ENCODE measurements at regions not wholly inside any gene's neighbourhood (a gene's known extent, or its start where the extent isn't known, plus 50 kb on each side); places are given as distances from the start of the nearest gene placed in this dataset.
"Not testable (repeated sequence)": the region's sequence is repeated elsewhere in the genome, so short reads cannot be mapped to it uniquely, and the experiment has no call there.

DNA sequence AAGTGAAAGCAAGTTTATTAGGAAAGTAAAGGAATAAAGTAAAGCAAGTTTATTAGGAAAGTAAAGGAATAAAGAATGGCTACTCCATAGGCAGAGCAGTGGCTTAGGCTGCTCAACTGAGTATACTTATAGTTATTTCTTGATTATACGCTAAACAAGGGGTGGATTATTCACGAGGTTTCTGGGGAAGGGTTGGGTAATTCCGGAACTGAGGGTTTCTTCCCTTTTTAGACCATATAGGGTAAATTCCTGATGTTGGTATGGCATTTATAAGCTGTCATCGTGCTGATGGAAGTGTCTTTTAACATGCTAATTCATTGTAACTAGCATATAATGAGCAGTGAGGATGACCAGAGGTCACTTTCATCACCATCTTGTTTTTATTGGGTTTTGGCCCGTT, 194.3 kb downstream of the DLEU7 start:
- Histone ChIP-seq H3K27ac (ENCODE audit: low read depth, low read length) (no peak overlapping the region), H3K9ac (ENCODE audit: low read depth in 1 of 3, low read length in 3 of 3) (no peak overlapping the region), H3K36me3 (ENCODE audit: control insufficient read depth in 3 of 3, insufficient read depth in 3 of 3, low read length in 3 of 3) (no peaks in the 10 kb centered on the region), H3K9me3 (ENCODE audit: control insufficient read depth in 3 of 3, low read length in 3 of 3) (no peaks in the 10 kb centered on the region), H3K27me3 (ENCODE audit: control insufficient read depth in 3 of 3, insufficient read depth in 3 of 3, low read length in 3 of 3) (no peaks in the 10 kb centered on the region), H3K4me1 (ENCODE audit: control insufficient read depth in 3 of 3, insufficient read depth in 3 of 3, low read length in 3 of 3) (peaks cover 0 to 9% (median 8%) of the 10 kb centered on the region in 3 donors), H3K4me3 (ENCODE audit: low read length in 3 of 3) (no peak overlapping the region)

DNA sequence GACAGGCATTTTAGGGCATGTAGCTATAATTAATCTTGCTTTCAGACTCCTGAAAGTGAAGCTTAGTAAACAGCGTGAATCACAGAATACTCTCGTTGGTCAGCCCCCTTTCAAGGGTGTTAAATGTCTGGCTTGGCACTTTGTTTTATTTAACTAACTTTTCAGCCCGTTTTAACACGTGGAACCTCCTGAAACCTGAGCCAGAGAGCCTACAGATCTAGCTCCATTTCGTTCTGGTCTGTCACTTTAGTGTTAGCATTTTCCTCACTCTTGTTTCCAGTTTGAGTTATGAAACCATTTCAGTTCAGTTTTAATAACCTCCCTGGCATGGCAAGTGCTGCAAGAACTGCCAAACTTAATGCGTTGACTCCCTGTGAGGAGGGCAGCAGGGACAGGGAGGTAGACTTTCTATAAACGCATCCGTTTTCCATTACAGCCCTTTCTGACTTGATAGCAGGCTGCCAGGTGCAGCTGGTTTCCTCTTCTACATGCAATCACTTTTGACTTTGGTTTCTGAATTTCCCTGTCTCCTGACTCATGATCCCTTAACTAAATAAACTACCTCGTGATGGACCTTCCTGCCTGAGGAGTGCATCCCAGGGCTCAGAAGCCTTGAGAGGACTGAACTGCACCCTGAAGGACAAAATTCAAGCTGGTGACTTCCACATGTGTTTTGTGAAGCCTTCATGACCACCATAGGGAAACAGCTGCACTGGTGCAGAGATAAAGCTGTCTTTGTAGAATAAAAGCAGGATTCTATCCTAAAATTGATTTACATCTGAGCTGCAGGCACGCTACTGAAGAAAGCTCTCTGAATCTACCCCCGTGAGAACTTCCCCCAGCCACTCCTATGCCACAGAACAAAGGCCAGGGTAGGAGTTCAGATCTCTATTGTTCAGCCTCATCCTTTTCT, 192.6 kb downstream of the DLEU7 start:
- Histone ChIP-seq H3K9ac (ENCODE audit: low read depth in 1 of 3, low read length in 3 of 3) (no peak overlapping the region), H3K27me3 (ENCODE audit: control insufficient read depth in 3 of 3, insufficient read depth in 3 of 3, low read length in 3 of 3) (no peaks in the 10 kb centered on the region), H3K36me3 (ENCODE audit: control insufficient read depth in 3 of 3, insufficient read depth in 3 of 3, low read length in 3 of 3) (no peaks in the 10 kb centered on the region), H3K4me1 (ENCODE audit: control insufficient read depth in 3 of 3, insufficient read depth in 3 of 3, low read length in 3 of 3) (peaks cover 0 to 9% (median 8%) of the 10 kb centered on the region in 3 donors), H3K4me3 (ENCODE audit: low read length in 3 of 3) (no peak overlapping the region), H3K27ac (ENCODE audit: low read depth, low read length) (no peak overlapping the region), H3K9me3 (ENCODE audit: control insufficient read depth in 3 of 3, low read length in 3 of 3) (no peaks in the 10 kb centered on the region)

DNA sequence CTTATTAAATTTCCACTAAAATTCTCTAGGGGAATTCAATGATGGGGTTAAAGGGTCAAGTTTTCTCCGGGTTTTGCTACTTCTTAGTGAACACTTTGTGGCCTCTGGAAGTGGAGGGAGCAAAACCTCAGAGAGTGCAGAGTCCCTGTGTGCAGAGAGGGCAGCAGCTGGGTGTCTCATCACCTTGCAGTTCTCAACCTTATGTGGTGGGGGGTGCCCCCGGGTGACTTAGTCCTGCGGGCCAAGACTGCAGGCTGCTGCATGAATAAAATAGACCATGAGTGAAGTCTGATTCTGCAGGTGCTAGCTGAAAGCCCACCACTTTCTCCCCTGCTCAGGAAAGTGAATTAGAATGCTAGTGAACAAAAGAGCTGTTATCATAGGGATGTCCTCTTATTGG, 191.6 kb downstream of the DLEU7 start:
- no peak overlapping the region for H3K27ac ChIP-seq (ENCODE audit: low read depth, low read length)
- peaks cover 0 to 9% (median 8%) of the 10 kb centered on the region in 3 donors for H3K4me1 ChIP-seq (ENCODE audit: control insufficient read depth in 3 of 3, insufficient read depth in 3 of 3, low read length in 3 of 3)
- no peak overlapping the region for H3K4me3 ChIP-seq (ENCODE audit: low read length in 3 of 3)
- H3K27me3 ChIP-seq (ENCODE audit: control insufficient read depth in 3 of 3, insufficient read depth in 3 of 3, low read length in 3 of 3), result no peaks in the 10 kb centered on the region
- H3K36me3 ChIP-seq (ENCODE audit: control insufficient read depth in 3 of 3, insufficient read depth in 3 of 3, low read length in 3 of 3), result no peaks in the 10 kb centered on the region
- no peak overlapping the region for H3K9ac ChIP-seq (ENCODE audit: low read depth in 1 of 3, low read length in 3 of 3)
- no peaks in the 10 kb centered on the region for H3K9me3 ChIP-seq (ENCODE audit: control insufficient read depth in 3 of 3, low read length in 3 of 3)

DNA sequence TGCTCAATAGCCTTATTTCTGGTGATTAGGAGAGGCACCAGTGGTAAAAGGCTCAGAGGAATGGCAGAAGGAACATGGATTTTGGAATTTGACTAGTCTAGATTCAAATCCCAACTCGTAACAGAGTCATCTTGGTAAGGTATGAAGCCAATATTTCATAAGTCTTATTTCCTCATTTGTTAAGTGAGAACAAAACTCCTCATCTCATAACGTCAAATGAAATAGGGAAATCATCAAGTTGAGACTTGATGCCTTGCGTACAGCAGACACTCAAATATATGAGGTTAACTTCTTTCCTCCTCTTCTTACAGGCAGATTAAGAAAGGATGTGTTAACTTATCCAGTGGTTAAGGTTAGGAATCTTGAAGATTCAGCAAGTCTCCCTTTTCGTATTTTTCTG, 189.2 kb downstream of the DLEU7 start:
- H3K4me1 ChIP-seq (ENCODE audit: control insufficient read depth in 3 of 3, insufficient read depth in 3 of 3, low read length in 3 of 3), result peaks cover 0 to 9% (median 8%) of the 10 kb centered on the region in 3 donors
- H3K36me3 ChIP-seq (ENCODE audit: control insufficient read depth in 3 of 3, insufficient read depth in 3 of 3, low read length in 3 of 3), result no peaks in the 10 kb centered on the region
- no peak overlapping the region for H3K4me3 ChIP-seq (ENCODE audit: low read length in 3 of 3)
- no peak overlapping the region for H3K9ac ChIP-seq (ENCODE audit: low read depth in 1 of 3, low read length in 3 of 3)
- no peaks in the 10 kb centered on the region for H3K27me3 ChIP-seq (ENCODE audit: control insufficient read depth in 3 of 3, insufficient read depth in 3 of 3, low read length in 3 of 3)
- no peaks in the 10 kb centered on the region for H3K9me3 ChIP-seq (ENCODE audit: control insufficient read depth in 3 of 3, low read length in 3 of 3)
- H3K27ac ChIP-seq (ENCODE audit: low read depth, low read length), result no peak overlapping the region

DNA sequence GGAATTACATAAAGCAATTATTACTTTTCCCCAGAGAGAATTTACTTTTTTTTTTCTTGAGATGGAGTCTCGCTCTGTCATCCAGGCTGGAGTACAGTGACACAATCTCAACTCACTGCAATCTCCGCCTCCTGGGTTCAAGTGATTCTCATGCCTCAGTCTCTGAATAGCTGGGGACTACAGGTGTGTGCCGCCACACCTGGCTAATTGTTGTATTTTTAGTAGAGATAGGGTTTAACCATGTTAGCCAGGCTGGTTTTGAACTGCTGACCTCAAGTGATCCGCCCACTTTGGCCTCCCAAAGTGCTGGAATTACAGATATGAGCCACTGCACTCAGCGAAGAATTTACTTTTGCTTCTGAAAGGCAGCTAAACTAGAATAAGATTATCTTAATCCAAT, 181.6 kb downstream of the DLEU7 start:
- not testable (repeated sequence) for H3K4me3 ChIP-seq (ENCODE audit: low read length in 3 of 3); H3K4me1 ChIP-seq (ENCODE audit: control insufficient read depth in 3 of 3, insufficient read depth in 3 of 3, low read length in 3 of 3); H3K9me3 ChIP-seq (ENCODE audit: control insufficient read depth in 3 of 3, low read length in 3 of 3); H3K27me3 ChIP-seq (ENCODE audit: control insufficient read depth in 3 of 3, insufficient read depth in 3 of 3, low read length in 3 of 3); H3K9ac ChIP-seq (ENCODE audit: low read depth in 1 of 3, low read length in 3 of 3); H3K36me3 ChIP-seq (ENCODE audit: control insufficient read depth in 3 of 3, insufficient read depth in 3 of 3, low read length in 3 of 3); H3K27ac ChIP-seq (ENCODE audit: low read depth, low read length)

DNA sequence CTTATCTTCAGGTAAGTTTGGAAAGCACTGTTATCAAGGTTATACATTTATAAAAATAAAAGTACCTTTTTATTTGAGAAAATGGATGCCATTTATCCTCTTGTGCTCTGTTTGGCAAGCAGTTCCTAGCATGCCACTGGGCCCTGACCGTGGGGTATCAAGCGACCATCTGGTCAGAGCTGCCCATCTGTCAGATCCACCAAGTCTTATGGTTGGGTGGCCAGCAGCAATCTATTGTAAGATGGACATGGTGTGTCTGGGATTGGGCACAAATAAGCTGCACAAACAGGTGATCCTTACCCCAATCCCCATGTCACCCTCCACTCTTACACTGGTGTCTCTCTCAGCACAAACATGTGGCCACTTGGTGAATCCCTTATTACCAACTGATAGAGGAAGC, 178.5 kb downstream of the DLEU7 start:
- H3K9me3 ChIP-seq (ENCODE audit: control insufficient read depth in 3 of 3, low read length in 3 of 3), result no peaks in the 10 kb centered on the region
- H3K27me3 ChIP-seq (ENCODE audit: control insufficient read depth in 3 of 3, insufficient read depth in 3 of 3, low read length in 3 of 3), result no peaks in the 10 kb centered on the region
- H3K4me3 ChIP-seq (ENCODE audit: low read length in 3 of 3), result no peak overlapping the region
- H3K4me1 ChIP-seq (ENCODE audit: control insufficient read depth in 3 of 3, insufficient read depth in 3 of 3, low read length in 3 of 3), result no peaks in the 10 kb centered on the region
- no peak overlapping the region for H3K9ac ChIP-seq (ENCODE audit: low read depth in 1 of 3, low read length in 3 of 3)
- no peaks in the 10 kb centered on the region for H3K36me3 ChIP-seq (ENCODE audit: control insufficient read depth in 3 of 3, insufficient read depth in 3 of 3, low read length in 3 of 3)
- H3K27ac ChIP-seq (ENCODE audit: low read depth, low read length), result no peak overlapping the region

DNA sequence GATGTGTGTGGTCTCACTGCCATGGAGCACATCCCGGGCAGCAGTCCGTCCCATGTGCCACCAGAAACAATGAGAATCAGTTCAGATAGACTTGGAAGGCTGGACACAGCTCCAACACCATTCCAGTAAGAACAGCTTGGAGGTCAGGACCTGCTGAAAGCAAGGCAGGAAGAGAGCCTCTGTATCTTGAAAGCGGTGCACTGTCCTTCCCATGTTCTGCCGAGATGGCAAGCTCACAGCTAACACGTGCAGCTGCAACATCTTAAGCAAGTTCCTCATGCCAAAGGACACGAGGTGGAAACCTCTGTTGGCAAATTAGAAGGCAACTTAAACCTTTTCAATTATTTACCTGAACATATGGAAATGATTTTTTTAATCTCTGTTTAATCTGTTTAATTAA, 175.4 kb downstream of the DLEU7 start:
- Histone ChIP-seq H3K9ac (ENCODE audit: low read depth in 1 of 3, low read length in 3 of 3) (no peak overlapping the region), H3K4me1 (ENCODE audit: control insufficient read depth in 3 of 3, insufficient read depth in 3 of 3, low read length in 3 of 3) (no peaks in the 10 kb centered on the region), H3K4me3 (ENCODE audit: low read length in 3 of 3) (no peak overlapping the region), H3K36me3 (ENCODE audit: control insufficient read depth in 3 of 3, insufficient read depth in 3 of 3, low read length in 3 of 3) (no peaks in the 10 kb centered on the region), H3K27me3 (ENCODE audit: control insufficient read depth in 3 of 3, insufficient read depth in 3 of 3, low read length in 3 of 3) (no peaks in the 10 kb centered on the region), H3K9me3 (ENCODE audit: control insufficient read depth in 3 of 3, low read length in 3 of 3) (no peaks in the 10 kb centered on the region), H3K27ac (ENCODE audit: low read depth, low read length) (no peak overlapping the region)

DNA sequence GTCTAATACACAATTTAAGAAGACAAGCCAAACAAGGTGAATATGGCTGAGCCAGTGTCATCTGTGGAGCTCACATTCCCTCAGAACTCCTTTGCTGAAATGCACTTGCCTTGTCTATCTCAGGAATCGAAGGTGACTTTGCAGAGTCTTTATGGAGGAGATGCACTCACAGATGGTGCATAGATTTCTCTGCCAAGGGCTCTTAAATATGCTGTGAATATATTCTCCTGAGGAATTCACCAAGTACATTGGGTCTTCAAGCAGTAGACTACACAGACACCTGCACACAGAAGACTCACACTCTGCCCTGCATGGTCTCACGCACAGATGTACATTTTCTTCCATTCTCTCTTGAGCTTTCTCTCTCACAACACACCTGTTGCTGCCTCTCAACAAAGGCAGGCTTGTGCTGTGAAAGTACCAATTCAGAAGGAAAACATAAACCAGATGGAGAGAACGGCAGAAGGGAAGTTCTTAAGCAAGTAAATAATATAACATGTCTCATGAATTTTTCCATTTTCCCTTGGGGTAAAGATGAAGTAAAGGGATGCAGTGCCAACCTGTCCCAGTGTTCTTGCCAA, 174.7 kb downstream of the DLEU7 start:
- Histone ChIP-seq H3K4me3 (ENCODE audit: low read length in 3 of 3) (no peak overlapping the region), H3K9ac (ENCODE audit: low read depth in 1 of 3, low read length in 3 of 3) (no peak overlapping the region), H3K27ac (ENCODE audit: low read depth, low read length) (no peak overlapping the region), H3K27me3 (ENCODE audit: control insufficient read depth in 3 of 3, insufficient read depth in 3 of 3, low read length in 3 of 3) (no peaks in the 10 kb centered on the region), H3K4me1 (ENCODE audit: control insufficient read depth in 3 of 3, insufficient read depth in 3 of 3, low read length in 3 of 3) (no peaks in the 10 kb centered on the region), H3K9me3 (ENCODE audit: control insufficient read depth in 3 of 3, low read length in 3 of 3) (no peaks in the 10 kb centered on the region), H3K36me3 (ENCODE audit: control insufficient read depth in 3 of 3, insufficient read depth in 3 of 3, low read length in 3 of 3) (no peaks in the 10 kb centered on the region)

DNA sequence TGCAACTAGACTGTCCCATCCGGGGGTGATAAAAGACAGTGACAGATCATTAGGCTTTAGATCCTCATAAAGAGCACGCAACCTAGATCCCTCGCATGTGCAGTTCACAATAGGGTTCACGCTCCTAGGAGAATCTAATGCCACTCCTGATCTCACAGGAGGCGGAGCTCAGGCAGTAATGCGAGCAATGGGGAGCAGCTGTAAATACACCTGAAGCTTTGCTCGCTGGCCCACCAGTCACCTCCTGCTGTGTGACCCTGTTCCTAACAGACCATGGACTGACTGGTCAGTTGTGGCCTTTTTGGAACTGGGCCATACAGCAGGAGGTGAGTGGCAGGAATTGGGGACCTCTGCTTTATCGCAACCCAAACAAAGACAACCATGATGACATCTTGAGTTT, 173.2 kb downstream of the DLEU7 start:
- no peaks in the 10 kb centered on the region for H3K36me3 ChIP-seq (ENCODE audit: control insufficient read depth in 3 of 3, insufficient read depth in 3 of 3, low read length in 3 of 3)
- H3K27me3 ChIP-seq (ENCODE audit: control insufficient read depth in 3 of 3, insufficient read depth in 3 of 3, low read length in 3 of 3), result no peaks in the 10 kb centered on the region
- no peak overlapping the region for H3K27ac ChIP-seq (ENCODE audit: low read depth, low read length)

DNA sequence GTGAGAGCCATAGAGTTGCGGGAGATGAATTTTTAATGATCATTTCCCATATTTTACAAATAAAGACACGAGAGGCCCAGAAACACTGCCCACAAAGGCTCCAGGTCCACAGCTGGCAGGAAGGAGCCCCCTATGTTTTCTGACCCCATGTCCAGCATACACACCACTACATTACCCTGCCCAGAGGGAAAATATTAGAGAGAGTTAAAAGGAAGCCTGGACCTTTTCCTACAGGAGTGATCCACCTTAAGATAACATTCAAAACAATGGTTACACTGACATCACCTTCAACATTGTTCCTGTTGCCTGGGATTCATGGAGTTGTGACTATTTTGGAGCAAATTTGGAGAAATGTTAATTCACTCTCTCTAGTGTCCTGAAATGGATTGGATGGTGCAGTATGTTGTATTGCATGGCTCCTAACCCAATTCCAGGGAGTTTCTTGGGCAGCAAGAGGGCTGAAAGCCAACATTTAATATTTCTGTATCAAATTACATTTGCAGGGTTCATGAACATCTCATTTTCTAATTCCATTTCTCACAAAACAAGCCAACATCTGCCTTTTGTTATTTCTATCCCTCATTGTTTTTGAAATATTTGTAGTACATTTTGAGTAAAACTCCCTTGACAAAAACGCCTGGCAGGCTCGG, 172.5 kb downstream of the DLEU7 start:
- H3K27ac ChIP-seq (ENCODE audit: low read depth, low read length), result no peak overlapping the region

More for the DNA sequence above, 173.2 kb downstream of the DLEU7 start:
- Histone ChIP-seq H3K9me3 (ENCODE audit: control insufficient read depth in 3 of 3, low read length in 3 of 3) (no peaks in the 10 kb centered on the region), H3K9ac (ENCODE audit: low read depth in 1 of 3, low read length in 3 of 3) (no peak overlapping the region), H3K4me3 (ENCODE audit: low read length in 3 of 3) (no peak overlapping the region), H3K4me1 (ENCODE audit: control insufficient read depth in 3 of 3, insufficient read depth in 3 of 3, low read length in 3 of 3) (no peaks in the 10 kb centered on the region)

More for the DNA sequence above, 172.5 kb downstream of the DLEU7 start:
- H3K9ac ChIP-seq (ENCODE audit: low read depth in 1 of 3, low read length in 3 of 3), result no peak overlapping the region
- no peaks in the 10 kb centered on the region for H3K27me3 ChIP-seq (ENCODE audit: control insufficient read depth in 3 of 3, insufficient read depth in 3 of 3, low read length in 3 of 3)
- H3K9me3 ChIP-seq (ENCODE audit: control insufficient read depth in 3 of 3, low read length in 3 of 3), result no peaks in the 10 kb centered on the region
- H3K4me3 ChIP-seq (ENCODE audit: low read length in 3 of 3), result no peak overlapping the region
- H3K36me3 ChIP-seq (ENCODE audit: control insufficient read depth in 3 of 3, insufficient read depth in 3 of 3, low read length in 3 of 3), result no peaks in the 10 kb centered on the region
- H3K4me1 ChIP-seq (ENCODE audit: control insufficient read depth in 3 of 3, insufficient read depth in 3 of 3, low read length in 3 of 3), result peaks cover 0 to 3% (median 0%) of the 10 kb centered on the region in 3 donors
